CD4-positive, alpha-beta memory T cell (primary cell): ENCODE measurements at regions not wholly inside any gene's neighbourhood (a gene's known extent, or its start where the extent isn't known, plus 50 kb on each side); places are given as distances from the start of the nearest gene placed in this dataset.

Source experiments
- CTCF ChIA-PET: fragments of 350-600 bp; sonication (Branson Sonifier 250); formaldehyde crosslinking; loops from one replicate; lab custom pipeline; 2021; ENCODE audit warnings: inconsistent platforms; ENCODE audit not compliant: partially characterized antibody; lab: Charles Lee
- POLR2A ChIA-PET: fragments of 350-600 bp; sonication (Branson Sonifier 250); formaldehyde crosslinking; loops from one replicate; lab custom pipeline; 2021; ENCODE audit not compliant: partially characterized antibody; lab: Charles Lee
- DNase-seq, 5 donors: peaks; one replicate each; pipeline versions ENCODE4 v3.0.0 to v3.0.0-alpha.2; 2020 to 2022; ENCODE audit warnings: mixed read lengths in 1 of 5
- H3K27ac ChIP-seq: one replicate; pipeline ENCODE4 v1.7.0; 2013; ENCODE audit warnings: low read depth, low read length
- H3K27me3 ChIP-seq: 2 replicates; pipeline ENCODE4 v1.7.0; 2013; ENCODE audit warnings: mild to moderate bottlenecking, low read length, moderate library complexity; ENCODE audit not compliant: insufficient read depth
- H3K36me3 ChIP-seq: 2 replicates; pipeline ENCODE4 v1.7.0; 2013; ENCODE audit warnings: mild to moderate bottlenecking, low read length, moderate library complexity; ENCODE audit not compliant: insufficient read depth
- H3K4me1 ChIP-seq: 2 replicates; pipeline ENCODE4 v1.7.0; 2013; ENCODE audit warnings: mild to moderate bottlenecking, low read length, moderate library complexity; ENCODE audit not compliant: insufficient read depth
- H3K4me3 ChIP-seq, 2 donors: one replicate each; pipeline ENCODE4 v1.7.0; 2013; ENCODE audit warnings: low read length in 2 of 2, mild to moderate bottlenecking in 1 of 2
- H3K9me3 ChIP-seq, 2 donors: one replicate each; pipeline ENCODE4 v1.7.0; 2013; ENCODE audit warnings: low read length in 2 of 2, control low read depth in 1 of 2; ENCODE audit not compliant: control insufficient read depth in 1 of 2
- H3K27ac Mint-ChIP-seq, 7 donors: one replicate each; pipeline ENCODE4 v1.8.0; 2020 to 2021; ENCODE audit warnings: mixed read lengths in 7 of 7, mild to moderate bottlenecking in 6 of 7, inconsistent platforms in 3 of 7, moderate library complexity in 3 of 7
- H3K27me3 Mint-ChIP-seq, 2 donors: one replicate each; pipeline ENCODE4 v1.8.0; 2020 to 2021; ENCODE audit warnings: mixed read lengths in 2 of 2
- H3K36me3 Mint-ChIP-seq, 2 donors: one replicate each; pipeline ENCODE4 v1.8.0; 2020 to 2021; ENCODE audit warnings: mixed read lengths in 2 of 2, inconsistent platforms in 1 of 2, mild to moderate bottlenecking in 1 of 2
- H3K4me1 Mint-ChIP-seq, 4 donors: one replicate each; pipeline ENCODE4 v1.8.0; 2020 to 2021; ENCODE audit warnings: mixed read lengths in 4 of 4, mild to moderate bottlenecking in 1 of 4
- H3K4me3 Mint-ChIP-seq, 8 donors: one replicate each; pipeline ENCODE4 v1.8.0; 2020 to 2021; ENCODE audit warnings: mixed read lengths in 8 of 8, mild to moderate bottlenecking in 7 of 8, moderate library complexity in 6 of 8, inconsistent platforms in 3 of 8
- H3K9me3 Mint-ChIP-seq, 8 donors: one replicate each; pipeline ENCODE4 v1.8.0; 2020 to 2021; ENCODE audit warnings: mixed read lengths in 8 of 8, mild to moderate bottlenecking in 5 of 8, inconsistent platforms in 3 of 8, moderate library complexity in 1 of 8
- intact Hi-C: fragments of 100-400 bp; cut with micrococcal nuclease; formaldehyde crosslinking; loops from one replicate; pipeline ENCODE4 v1.15.1; 2023

- Mint-ChIP-seq H3K9me3 (peaks cover 0 to 13% (median 3%) of the 10 kb centered on the region in 8 donors), H3K27ac (no peak overlapping the region), H3K27me3 (no peaks in the 10 kb centered on the region), H3K4me1 (no peaks in the 10 kb centered on the region), H3K4me3 (no peak overlapping the region), H3K36me3 (no peaks in the 10 kb centered on the region)
- H3K27ac ChIP-seq: no peak overlapping the region
- H3K4me1 ChIP-seq: no peaks in the 10 kb centered on the region
- ChIA-PET POLR2A (no interaction called here), CTCF (no interaction called here)
- no peak for DNase-seq
- intact Hi-C loops: no loop called here
- no peaks in the 10 kb centered on the region for H3K36me3 ChIP-seq
- no peaks in the 10 kb centered on the region for H3K27me3 ChIP-seq
- H3K9me3 ChIP-seq: no peaks in the 10 kb centered on the region
- H3K4me3 ChIP-seq: no peak overlapping the region
Measured at GRCh38 chr2:56444339-56444738, 260.5 kb downstream of the CCDC85A start.

GRCh38 chr2:56448403-56449001, 264.7 kb downstream of the CCDC85A start:
- Mint-ChIP-seq H3K27ac (no peak overlapping the region), H3K4me1 (no peaks in the 10 kb centered on the region), H3K36me3 (no peaks in the 10 kb centered on the region), H3K9me3 (peaks cover 4 to 16% (median 12%) of the 10 kb centered on the region in 8 donors), H3K27me3 (no peaks in the 10 kb centered on the region), H3K4me3 (no peak overlapping the region)
- H3K27ac ChIP-seq: no peak overlapping the region
- no peaks in the 10 kb centered on the region for H3K36me3 ChIP-seq
- intact Hi-C loops: no loop called here
- CTCF ChIA-PET: no interaction called here
- POLR2A ChIA-PET: no interaction called here
- no peak overlapping the region for H3K4me3 ChIP-seq
- H3K27me3 ChIP-seq: no peaks in the 10 kb centered on the region
- H3K4me1 ChIP-seq: no peaks in the 10 kb centered on the region
- no peaks in the 10 kb centered on the region for H3K9me3 ChIP-seq
- no peak for DNase-seq

GRCh38 chr2:56449002-56449431, 265.2 kb downstream of the CCDC85A start:
- DNase-seq: no peak
- intact Hi-C loops: no loop called here
- Histone ChIP-seq H3K27me3 (no peaks in the 10 kb centered on the region), H3K4me3 (no peak overlapping the region), H3K4me1 (no peaks in the 10 kb centered on the region), H3K36me3 (no peaks in the 10 kb centered on the region), H3K9me3 (no peaks in the 10 kb centered on the region), H3K27ac (no peak overlapping the region)
- Mint-ChIP-seq H3K9me3 (peaks cover 4 to 20% (median 13%) of the 10 kb centered on the region in 8 donors), H3K36me3 (no peaks in the 10 kb centered on the region), H3K4me3 (no peak overlapping the region), H3K27me3 (no peaks in the 10 kb centered on the region), H3K27ac (no peak overlapping the region), H3K4me1 (no peaks in the 10 kb centered on the region)
- POLR2A ChIA-PET: no interaction called here
- CTCF ChIA-PET: no interaction called here

GRCh38 chr2:56449449-56449860, 265.7 kb downstream of the CCDC85A start:
- H3K9me3 ChIP-seq: no peaks in the 10 kb centered on the region
- POLR2A ChIA-PET: no interaction called here
- no peaks in the 10 kb centered on the region for H3K27me3 ChIP-seq
- Mint-ChIP-seq H3K4me3 (no peak overlapping the region), H3K4me1 (no peaks in the 10 kb centered on the region), H3K27ac (no peak overlapping the region), H3K36me3 (no peaks in the 10 kb centered on the region), H3K9me3 (peaks cover 4 to 22% (median 13%) of the 10 kb centered on the region in 8 donors), H3K27me3 (no peaks in the 10 kb centered on the region)
- H3K4me3 ChIP-seq: no peak overlapping the region
- DNase-seq: no peak
- intact Hi-C loops: no loop called here
- H3K4me1 ChIP-seq: no peaks in the 10 kb centered on the region
- CTCF ChIA-PET: no interaction called here
- no peaks in the 10 kb centered on the region for H3K36me3 ChIP-seq
- no peak overlapping the region for H3K27ac ChIP-seq

GRCh38 chr2:56450047-56450446, 266.3 kb downstream of the CCDC85A start:
- Mint-ChIP-seq H3K36me3 (no peaks in the 10 kb centered on the region), H3K27me3 (no peaks in the 10 kb centered on the region), H3K4me1 (no peaks in the 10 kb centered on the region), H3K27ac (no peak overlapping the region), H3K4me3 (no peak overlapping the region), H3K9me3 (peaks cover 2 to 19% (median 13%) of the 10 kb centered on the region in 8 donors)
- H3K27ac ChIP-seq: no peak overlapping the region
- no peaks in the 10 kb centered on the region for H3K9me3 ChIP-seq
- no peaks in the 10 kb centered on the region for H3K27me3 ChIP-seq
- no peaks in the 10 kb centered on the region for H3K4me1 ChIP-seq
- intact Hi-C loops: no loop called here
- POLR2A ChIA-PET: no interaction called here
- no peak for DNase-seq
- H3K4me3 ChIP-seq: no peak overlapping the region
- no peaks in the 10 kb centered on the region for H3K36me3 ChIP-seq
- CTCF ChIA-PET: no interaction called here

- Histone ChIP-seq H3K27ac (no peak overlapping the region), H3K4me3 (no peak overlapping the region), H3K27me3 (no peaks in the 10 kb centered on the region), H3K36me3 (no peaks in the 10 kb centered on the region), H3K9me3 (no peaks in the 10 kb centered on the region), H3K4me1 (no peaks in the 10 kb centered on the region)
- intact Hi-C loops: no loop called here
- Mint-ChIP-seq H3K4me1 (no peaks in the 10 kb centered on the region), H3K9me3 (peaks cover 2 to 19% (median 13%) of the 10 kb centered on the region in 8 donors), H3K27ac (no peak overlapping the region), H3K36me3 (no peaks in the 10 kb centered on the region), H3K4me3 (no peak overlapping the region), H3K27me3 (no peaks in the 10 kb centered on the region)
- ChIA-PET CTCF (no interaction called here), POLR2A (no interaction called here)
- DNase-seq: no peak
Measured at GRCh38 chr2:56450772-56451171, 267.0 kb downstream of the CCDC85A start.

GRCh38 chr2:56455642-56456041, 271.9 kb downstream of the CCDC85A start:
- no peaks in the 10 kb centered on the region for H3K36me3 ChIP-seq
- H3K9me3 ChIP-seq: peaks cover 0 to 4% of the 10 kb centered on the region in 2 donors
- no peaks in the 10 kb centered on the region for H3K4me1 ChIP-seq
- Mint-ChIP-seq H3K27me3 (no peaks in the 10 kb centered on the region), H3K9me3 (peaks cover 2 to 18% (median 12%) of the 10 kb centered on the region in 8 donors), H3K36me3 (no peaks in the 10 kb centered on the region), H3K4me1 (no peaks in the 10 kb centered on the region), H3K4me3 (no peak overlapping the region), H3K27ac (no peak overlapping the region)
- no peak overlapping the region for H3K4me3 ChIP-seq
- ChIA-PET CTCF (no interaction called here), POLR2A (no interaction called here)
- no peaks in the 10 kb centered on the region for H3K27me3 ChIP-seq
- intact Hi-C loops: no loop called here
- H3K27ac ChIP-seq: no peak overlapping the region
- no peak for DNase-seq
